Endometrium (tissue), 2 donors: ENCODE measurements at regions not wholly inside any gene's neighbourhood (a gene's known extent, or its start where the extent isn't known, plus 50 kb on each side); places are given as distances from the start of the nearest gene placed in this dataset.

ENCODE experiments used
- FAIRE-seq: peaks from 2 replicates; lab custom pipeline; 2012; peaks lifted over from hg19 to GRCh38; lab: Jason Lieb, UNC
- donor health status: control.
- donor health status: control.

GRCh38 chr14:86613126-86613525, 1083.2 kb downstream of the FLRT2 start:
- no peak for FAIRE-seq

GRCh38 chr14:86604561-86604960, 1074.6 kb downstream of the FLRT2 start:
- FAIRE-seq: no peak

- no peak for FAIRE-seq
Observed at GRCh38 chr14:86602263-86602662, 1072.3 kb downstream of the FLRT2 start.

- no peak for FAIRE-seq
Observed at GRCh38 chr14:86601813-86602212, 1071.9 kb downstream of the FLRT2 start.

GRCh38 chr14:86597279-86597678, 1067.3 kb downstream of the FLRT2 start:
- FAIRE-seq: no peak

GRCh38 chr14:86596024-86596423, 1066.1 kb downstream of the FLRT2 start:
- FAIRE-seq: no peak

- FAIRE-seq: peak; percentile 82
Observed at GRCh38 chr14:86575141-86575540, 1045.2 kb downstream of the FLRT2 start.

GRCh38 chr14:86574778-86575129, 1044.8 kb downstream of the FLRT2 start:
- no peak for FAIRE-seq

- no peak for FAIRE-seq
Observed at GRCh38 chr14:86574051-86574777, 1044.3 kb downstream of the FLRT2 start.

GRCh38 chr14:86570371-86570770, 1040.4 kb downstream of the FLRT2 start:
- no peak for FAIRE-seq

GRCh38 chr14:86543521-86543920, 1013.6 kb downstream of the FLRT2 start:
- no peak for FAIRE-seq

GRCh38 chr14:86541972-86542371, 1012.0 kb downstream of the FLRT2 start:
- no peak for FAIRE-seq

- FAIRE-seq: no peak
Observed at GRCh38 chr14:86540636-86541247, 1010.8 kb downstream of the FLRT2 start.

- FAIRE-seq: peak; percentile 66
Observed at GRCh38 chr14:86539361-86540070, 1009.6 kb downstream of the FLRT2 start.

- no peak for FAIRE-seq
Observed at GRCh38 chr14:86533834-86534233, 1003.9 kb downstream of the FLRT2 start.

GRCh38 chr14:86532219-86532618, 1002.3 kb downstream of the FLRT2 start:
- no peak for FAIRE-seq

GRCh38 chr14:86530457-86530856, 1000.5 kb downstream of the FLRT2 start:
- no peak for FAIRE-seq

- FAIRE-seq: no peak
Observed at GRCh38 chr14:86527312-86527711, 997.4 kb downstream of the FLRT2 start.

GRCh38 chr14:86525673-86526072, 995.7 kb downstream of the FLRT2 start:
- FAIRE-seq: no peak

- FAIRE-seq: no peak
Observed at GRCh38 chr14:86521843-86522242, 991.9 kb downstream of the FLRT2 start.

- no peak for FAIRE-seq
Observed at GRCh38 chr14:86521031-86521730, 991.2 kb downstream of the FLRT2 start.

- peak; percentile 94 for FAIRE-seq
Observed at GRCh38 chr14:86518298-86518697, 988.4 kb downstream of the FLRT2 start.

GRCh38 chr14:86515195-86515594, 985.3 kb downstream of the FLRT2 start:
- no peak for FAIRE-seq
